DMS 273 (cell line): ENCODE measurements at regions not wholly inside any gene's neighbourhood (a gene's known extent, or its start where the extent isn't known, plus 50 kb on each side); places are given as distances from the start of the nearest gene placed in this dataset.
A peak's percentile ranks its signal among the peaks of the same experiment; 100 is the strongest.
"Not testable (repeated sequence)": the region's sequence is repeated elsewhere in the genome, so short reads cannot be mapped to it uniquely, and the experiment has no call there.

Experiments
- DNase-seq: peaks from one replicate; lab custom pipeline; 2025; ENCODE audit not compliant: unreplicated experiment; lab: John Stamatoyannopoulos, UW

DNA sequence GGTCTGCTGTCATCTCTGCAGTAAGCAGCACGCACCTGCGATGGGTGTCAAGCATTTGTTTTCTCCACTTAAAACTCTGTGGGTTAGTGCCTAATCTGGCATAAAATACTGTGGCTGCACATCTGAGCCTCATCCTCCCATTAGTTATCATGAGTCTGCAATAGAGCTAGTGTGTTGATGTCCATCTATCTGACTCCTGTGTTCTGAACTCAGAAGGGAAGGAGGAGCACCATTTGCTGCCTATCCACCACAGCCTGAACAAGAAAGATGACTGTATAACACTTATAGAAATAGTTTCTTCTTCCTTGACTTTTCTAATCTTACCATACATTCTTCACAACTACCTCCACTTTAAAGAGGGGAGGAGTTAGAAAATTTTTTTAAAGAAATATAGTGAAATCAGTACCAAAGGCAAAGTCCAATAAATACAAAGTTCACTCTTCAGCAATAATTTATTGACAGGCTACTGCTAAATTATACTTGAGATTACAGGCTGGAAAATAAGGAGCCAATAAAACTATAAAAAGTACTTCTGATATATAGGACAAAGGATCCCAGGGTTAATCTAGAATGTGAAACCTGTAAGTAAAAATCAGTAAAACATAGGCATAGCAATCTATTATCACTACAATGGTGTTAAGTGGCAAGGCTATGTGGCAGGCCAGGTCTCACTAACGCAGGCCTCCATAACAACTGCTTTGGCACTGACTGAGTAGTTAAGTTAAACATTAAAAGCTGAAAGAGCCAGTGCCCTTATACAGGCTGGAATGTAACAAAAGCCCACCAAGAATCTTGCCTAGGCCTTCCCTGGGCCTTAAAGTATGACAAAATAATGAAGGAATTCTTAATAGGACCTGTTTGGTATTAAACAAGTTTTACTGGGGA lies 70.2 kb downstream of the LGALS9C start:
- not testable (repeated sequence) for DNase-seq

DNA sequence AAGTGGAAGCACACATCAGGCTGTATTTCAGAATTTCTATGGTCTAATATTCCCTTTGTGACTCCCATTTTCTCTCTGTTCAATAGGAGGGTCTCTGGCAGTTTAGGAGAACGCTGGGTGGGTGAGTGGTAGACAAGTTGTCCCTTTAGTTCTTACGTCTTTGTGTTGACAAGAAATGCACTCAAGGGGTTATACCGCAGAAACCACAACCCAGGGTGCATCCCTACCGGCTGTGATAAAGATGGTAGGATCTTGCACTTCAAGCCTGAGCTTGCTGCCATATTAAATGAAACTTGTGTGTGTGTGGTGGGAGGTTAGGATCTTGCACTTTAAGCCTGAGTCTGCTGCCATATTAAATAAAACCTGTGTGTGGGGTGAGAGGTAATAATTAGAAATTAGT lies 80.5 kb downstream of the LGALS9C start:
- DNase-seq, result not testable (repeated sequence)

DNA sequence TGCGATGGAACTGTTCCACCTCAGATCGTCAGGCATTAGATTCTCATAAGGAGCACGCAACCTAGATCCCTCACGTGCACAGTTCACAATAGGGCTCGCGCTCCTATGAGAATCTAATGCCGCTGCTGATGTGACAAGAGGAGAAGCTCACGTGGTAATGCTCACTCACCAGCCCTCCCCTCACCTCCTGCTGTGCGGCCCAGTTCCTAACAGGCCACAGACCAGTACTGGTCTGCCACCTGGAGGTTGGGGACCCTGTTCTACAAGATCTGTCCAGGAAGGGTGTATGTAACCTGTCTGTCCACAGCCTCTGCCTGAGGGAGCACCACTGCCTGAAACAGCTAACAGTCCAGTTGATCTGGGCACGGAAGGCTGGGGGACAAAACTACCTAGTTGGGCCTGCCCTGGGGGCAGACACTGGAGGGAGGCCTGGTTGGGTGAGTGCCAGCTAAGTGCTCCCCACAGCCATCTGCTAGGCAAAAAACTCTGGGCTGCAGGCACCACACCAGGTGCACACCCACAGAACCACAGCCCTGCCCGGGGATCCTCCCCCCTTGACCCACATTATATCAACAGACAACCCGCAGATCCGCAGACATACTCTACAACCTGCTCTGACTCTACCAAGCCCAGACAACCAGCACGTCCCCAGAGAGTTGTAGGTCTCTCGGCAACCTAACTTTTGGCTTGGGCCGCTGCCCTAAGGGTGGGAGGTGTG lies 80.7 kb downstream of the TBC1D28 start:
- DNase-seq, result peak; percentile 38

DNA sequence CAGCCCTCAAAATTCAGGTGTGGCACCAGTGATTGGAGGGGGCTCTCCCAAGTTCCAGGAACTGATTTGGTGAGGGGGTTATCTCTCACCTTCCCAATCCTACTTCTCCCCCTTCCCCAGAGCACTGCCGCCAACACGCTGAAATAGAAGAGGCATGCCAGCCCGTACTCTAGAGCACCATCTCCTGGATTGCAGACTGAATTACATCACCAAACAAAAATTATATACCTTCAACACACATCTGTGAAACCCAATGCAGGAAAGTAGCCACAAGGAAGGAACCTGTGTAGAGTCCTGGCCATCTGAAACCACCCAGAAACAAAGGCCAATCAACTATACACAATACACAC lies 80.1 kb downstream of the TBC1D28 start:
- DNase-seq, result peak; percentile 60

GRCh38 chr17:18568108-18568995 lies 75.8 kb downstream of the TBC1D28 start:
- not testable (repeated sequence) for DNase-seq

- peak; percentile 17 for DNase-seq
Observed at GRCh38 chr17:18569489-18569913, 74.7 kb downstream of the TBC1D28 start.

DNA sequence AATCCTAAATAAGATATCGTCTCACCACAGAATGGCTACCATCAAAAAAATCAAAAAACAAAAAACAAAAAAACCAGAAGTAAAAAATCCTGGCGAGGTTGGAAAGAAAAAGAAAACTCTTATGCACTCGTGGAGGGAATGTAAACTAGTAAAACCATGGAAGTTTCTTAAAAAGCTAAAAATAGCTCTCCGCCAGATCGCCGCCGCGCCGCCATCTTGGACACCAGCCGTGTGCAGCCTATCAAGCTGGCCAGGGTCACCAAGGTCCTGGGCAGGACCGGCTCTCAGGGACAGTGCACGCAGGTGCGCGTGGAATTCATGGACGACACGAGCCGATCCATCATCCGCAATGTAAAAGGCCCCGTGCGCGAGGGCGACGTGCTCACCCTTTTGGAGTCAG lies 71.7 kb downstream of the TBC1D28 start:
- not testable (repeated sequence) for DNase-seq

DNA sequence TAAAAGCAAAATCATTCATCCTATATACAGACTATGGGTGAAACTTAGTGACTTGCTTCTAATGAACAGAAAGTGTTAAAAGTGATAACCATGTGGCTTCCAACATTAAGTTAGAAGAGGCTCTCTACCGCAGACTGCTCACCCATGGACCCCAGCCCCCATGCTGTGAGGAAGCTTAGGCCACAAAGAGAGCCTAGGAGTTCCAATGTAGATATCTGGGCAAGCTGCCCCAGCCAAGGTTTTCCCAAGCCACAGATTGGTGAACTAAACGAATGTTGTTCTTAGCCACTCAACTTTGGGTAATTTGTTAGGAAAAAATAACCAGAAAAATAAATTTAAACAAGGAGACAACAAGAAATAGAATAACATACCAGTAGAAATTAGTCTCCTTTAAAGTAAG lies 70.1 kb downstream of the TBC1D28 start:
- not testable (repeated sequence) for DNase-seq
